Amniotic epithelial cell (primary cell): ENCODE measurements at regions not wholly inside any gene's neighbourhood (a gene's known extent, or its start where the extent isn't known, plus 50 kb on each side); places are given as distances from the start of the nearest gene placed in this dataset.
A peak's percentile ranks its signal among the peaks of the same experiment; 100 is the strongest.
"Not testable (repeated sequence)": the region's sequence is repeated elsewhere in the genome, so short reads cannot be mapped to it uniquely, and the experiment has no call there.

Source experiments
- DNase-seq: peaks from one replicate; pipeline ENCODE4 v3.0.0-alpha.2; 2010; ENCODE audit warnings: low read depth

GRCh38 chr10:4440260-4440659 is 385.7 kb upstream of the AKR1E2 start:
- no peak for DNase-seq

- DNase-seq: no peak
Measured at GRCh38 chr10:4437791-4438190, 388.2 kb upstream of the AKR1E2 start.

- DNase-seq: no peak
Measured at GRCh38 chr10:4437061-4437460, 388.9 kb upstream of the AKR1E2 start.

- DNase-seq: no peak
Measured at GRCh38 chr10:4436103-4436502, 389.9 kb upstream of the AKR1E2 start.

- no peak for DNase-seq
Measured at GRCh38 chr10:4434516-4435071, 391.4 kb upstream of the AKR1E2 start.

GRCh38 chr10:4434105-4434504 is 391.9 kb upstream of the AKR1E2 start:
- no peak for DNase-seq

GRCh38 chr10:4431114-4431863 is 394.7 kb upstream of the AKR1E2 start:
- DNase-seq: peak; percentile 83

GRCh38 chr10:4429571-4429970 is 396.4 kb upstream of the AKR1E2 start:
- DNase-seq: no peak

- DNase-seq: no peak
Measured at GRCh38 chr10:4427532-4427931, 398.5 kb upstream of the AKR1E2 start.

- DNase-seq: peak; percentile 52
Measured at GRCh38 chr10:4426866-4427265, 399.1 kb upstream of the AKR1E2 start.

- no peak for DNase-seq
Measured at GRCh38 chr10:4409319-4409718, 416.7 kb upstream of the AKR1E2 start.

- DNase-seq: peak; percentile 20
Measured at GRCh38 chr10:4407783-4408182, 418.2 kb upstream of the AKR1E2 start.

GRCh38 chr10:4405828-4406227 is 420.2 kb upstream of the AKR1E2 start:
- DNase-seq: no peak

GRCh38 chr10:4403638-4404252 is 422.3 kb upstream of the AKR1E2 start:
- no peak for DNase-seq

GRCh38 chr10:4401080-4401479 is 424.9 kb upstream of the AKR1E2 start:
- not testable (repeated sequence) for DNase-seq

- no peak for DNase-seq
Measured at GRCh38 chr10:4399556-4399955, 426.5 kb upstream of the AKR1E2 start.

GRCh38 chr10:4398602-4399001 is 427.4 kb upstream of the AKR1E2 start:
- DNase-seq: no peak

- no peak for DNase-seq
Measured at GRCh38 chr10:4397337-4397736, 428.7 kb upstream of the AKR1E2 start.

GRCh38 chr10:4396401-4397283 is 429.4 kb upstream of the AKR1E2 start:
- DNase-seq: no peak

GRCh38 chr10:4395731-4396130 is 430.3 kb upstream of the AKR1E2 start:
- DNase-seq: no peak

- DNase-seq: not testable (repeated sequence)
Measured at GRCh38 chr10:4394455-4394854, 431.6 kb upstream of the AKR1E2 start.

GRCh38 chr10:4391683-4392082 is 434.3 kb upstream of the AKR1E2 start:
- DNase-seq: no peak

GRCh38 chr10:4390219-4390618 is 435.8 kb upstream of the AKR1E2 start:
- no peak for DNase-seq
